IgD-negative memory B cell (primary cell): ENCODE measurements at regions not wholly inside any gene's neighbourhood (a gene's known extent, or its start where the extent isn't known, plus 50 kb on each side); places are given as distances from the start of the nearest gene placed in this dataset.
"Not testable (repeated sequence)": the region's sequence is repeated elsewhere in the genome, so short reads cannot be mapped to it uniquely, and the experiment has no call there.

Source experiments
- H3K27ac Mint-ChIP-seq, 3 donors: one replicate each; pipeline ENCODE4 v1.8.0; 2020 to 2022; ENCODE audit warnings: mild to moderate bottlenecking in 3 of 3, mixed read lengths in 3 of 3, moderate library complexity in 1 of 3
- H3K27me3 Mint-ChIP-seq: one replicate; pipeline ENCODE4 v1.8.0; 2021; ENCODE audit warnings: mixed read lengths
- H3K36me3 Mint-ChIP-seq: one replicate; pipeline ENCODE4 v1.8.0; 2020; ENCODE audit warnings: mild to moderate bottlenecking, mixed read lengths
- H3K4me1 Mint-ChIP-seq, 3 donors: one replicate each; pipeline ENCODE4 v1.8.0; 2020 to 2022; ENCODE audit warnings: mixed read lengths in 3 of 3, mild to moderate bottlenecking in 1 of 3
- H3K4me3 Mint-ChIP-seq, 4 donors: one replicate each; pipeline ENCODE4 v1.8.0; 2020 to 2022; ENCODE audit warnings: mild to moderate bottlenecking in 4 of 4, mixed read lengths in 4 of 4, moderate library complexity in 3 of 4
- H3K9me3 Mint-ChIP-seq, 3 donors: one replicate each; pipeline ENCODE4 v1.8.0; 2020 to 2021; ENCODE audit warnings: mixed read lengths in 3 of 3, mild to moderate bottlenecking in 1 of 3

GRCh38 chr9:78900500-78900899 is 603.6 kb downstream of the PSAT1 start:
- no peak overlapping the region for H3K4me3 Mint-ChIP-seq
- H3K9me3 Mint-ChIP-seq = peaks cover 0 to 3% (median 2%) of the 10 kb centered on the region in 3 donors
- H3K27ac Mint-ChIP-seq = no peak overlapping the region
- no peaks in the 10 kb centered on the region for H3K36me3 Mint-ChIP-seq
- no peaks in the 10 kb centered on the region for H3K4me1 Mint-ChIP-seq
- H3K27me3 Mint-ChIP-seq = no peaks in the 10 kb centered on the region

- no peaks in the 10 kb centered on the region for H3K27me3 Mint-ChIP-seq
- no peaks in the 10 kb centered on the region for H3K4me1 Mint-ChIP-seq
- H3K4me3 Mint-ChIP-seq = no peak overlapping the region
- no peak overlapping the region for H3K27ac Mint-ChIP-seq
- peaks cover 1% of the 10 kb centered on the region for H3K36me3 Mint-ChIP-seq
- H3K9me3 Mint-ChIP-seq = peaks cover 0 to 3% (median 2%) of the 10 kb centered on the region in 3 donors
Measured at GRCh38 chr9:78902051-78902450, 605.1 kb downstream of the PSAT1 start.

- H3K4me1 Mint-ChIP-seq = no peaks in the 10 kb centered on the region
- peaks cover under 1 to 4% (median 3%) of the 10 kb centered on the region in 3 donors for H3K9me3 Mint-ChIP-seq
- H3K27me3 Mint-ChIP-seq = peaks cover under 1% of the 10 kb centered on the region
- H3K27ac Mint-ChIP-seq = no peak overlapping the region
- peaks cover 1% of the 10 kb centered on the region for H3K36me3 Mint-ChIP-seq
- no peak overlapping the region for H3K4me3 Mint-ChIP-seq
Measured at GRCh38 chr9:78903581-78903980, 606.7 kb downstream of the PSAT1 start.

GRCh38 chr9:78904686-78905085 is 607.8 kb downstream of the PSAT1 start:
- Mint-ChIP-seq H3K36me3 (peaks cover 1% of the 10 kb centered on the region), H3K4me1 (no peaks in the 10 kb centered on the region), H3K27ac (no peak overlapping the region), H3K4me3 (no peak overlapping the region), H3K9me3 (peaks cover 3% of the 10 kb centered on the region in 3 donors), H3K27me3 (peaks cover 2% of the 10 kb centered on the region)

GRCh38 chr9:78905387-78905786 is 608.5 kb downstream of the PSAT1 start:
- Mint-ChIP-seq H3K9me3 (peaks cover 3% of the 10 kb centered on the region in 3 donors), H3K27ac (no peak overlapping the region), H3K4me3 (no peak overlapping the region), H3K36me3 (peaks cover 1% of the 10 kb centered on the region), H3K4me1 (no peaks in the 10 kb centered on the region), H3K27me3 (peaks cover 2% of the 10 kb centered on the region)

GRCh38 chr9:78905986-78906755 is 609.2 kb downstream of the PSAT1 start:
- Mint-ChIP-seq H3K36me3 (peaks cover 1% of the 10 kb centered on the region), H3K4me1 (no peaks in the 10 kb centered on the region), H3K4me3 (no peak overlapping the region), H3K9me3 (peaks cover 3 to 7% (median 3%) of the 10 kb centered on the region in 3 donors), H3K27me3 (peaks cover 2% of the 10 kb centered on the region), H3K27ac (no peak overlapping the region)

GRCh38 chr9:78909566-78909965 is 612.6 kb downstream of the PSAT1 start:
- H3K27me3 Mint-ChIP-seq = peaks cover 2% of the 10 kb centered on the region
- H3K4me3 Mint-ChIP-seq = no peak overlapping the region
- H3K27ac Mint-ChIP-seq = no peak overlapping the region
- H3K9me3 Mint-ChIP-seq = peaks cover 0 to 7% (median 3%) of the 10 kb centered on the region in 3 donors
- no peaks in the 10 kb centered on the region for H3K4me1 Mint-ChIP-seq
- H3K36me3 Mint-ChIP-seq = peaks cover 1% of the 10 kb centered on the region

GRCh38 chr9:78916884-78917283 is 620.0 kb downstream of the PSAT1 start:
- H3K4me1 Mint-ChIP-seq, H3K4me3 Mint-ChIP-seq, H3K27me3 Mint-ChIP-seq, H3K36me3 Mint-ChIP-seq, H3K27ac Mint-ChIP-seq: not testable (repeated sequence)
- peaks cover 6 to 14% (median 14%) of the 10 kb centered on the region in 3 donors for H3K9me3 Mint-ChIP-seq

GRCh38 chr9:78918976-78919375 is 622.1 kb downstream of the PSAT1 start:
- Mint-ChIP-seq H3K4me1 (no peaks in the 10 kb centered on the region), H3K27me3 (peaks cover 1% of the 10 kb centered on the region), H3K9me3 (peaks cover 6 to 14% (median 14%) of the 10 kb centered on the region in 3 donors), H3K27ac (no peak overlapping the region), H3K4me3 (no peak overlapping the region), H3K36me3 (peaks cover 2% of the 10 kb centered on the region)

- H3K4me1 Mint-ChIP-seq = no peaks in the 10 kb centered on the region
- H3K4me3 Mint-ChIP-seq = no peak overlapping the region
- H3K27me3 Mint-ChIP-seq = peaks cover 1% of the 10 kb centered on the region
- H3K27ac Mint-ChIP-seq = no peak overlapping the region
- H3K9me3 Mint-ChIP-seq = peaks cover 6 to 14% (median 14%) of the 10 kb centered on the region in 3 donors
- H3K36me3 Mint-ChIP-seq = peaks cover 2% of the 10 kb centered on the region
Measured at GRCh38 chr9:78919701-78920100, 622.8 kb downstream of the PSAT1 start.

- peaks cover 2% of the 10 kb centered on the region for H3K36me3 Mint-ChIP-seq
- peaks cover 6 to 12% (median 11%) of the 10 kb centered on the region in 3 donors for H3K9me3 Mint-ChIP-seq
- H3K27me3 Mint-ChIP-seq = peaks cover 1% of the 10 kb centered on the region
- H3K4me3 Mint-ChIP-seq = no peak overlapping the region
- H3K4me1 Mint-ChIP-seq = peaks cover 0 to 2% (median 0%) of the 10 kb centered on the region in 3 donors
- no peak overlapping the region for H3K27ac Mint-ChIP-seq
Measured at GRCh38 chr9:78921341-78921740, 624.4 kb downstream of the PSAT1 start.

GRCh38 chr9:78923966-78924659 is 627.2 kb downstream of the PSAT1 start:
- H3K27ac Mint-ChIP-seq = no peak overlapping the region
- H3K9me3 Mint-ChIP-seq = peaks cover 0 to 2% (median 0%) of the 10 kb centered on the region in 3 donors
- peaks cover 3% of the 10 kb centered on the region for H3K27me3 Mint-ChIP-seq
- H3K4me1 Mint-ChIP-seq = peaks cover 0 to 5% (median 0%) of the 10 kb centered on the region in 3 donors
- no peak overlapping the region for H3K4me3 Mint-ChIP-seq
- H3K36me3 Mint-ChIP-seq = no peaks in the 10 kb centered on the region

GRCh38 chr9:78927099-78927940 is 630.4 kb downstream of the PSAT1 start:
- Mint-ChIP-seq H3K9me3 (peaks cover 0 to 2% (median 0%) of the 10 kb centered on the region in 3 donors), H3K27me3 (peaks cover 2% of the 10 kb centered on the region), H3K4me1 (peaks cover 0 to 5% (median 0%) of the 10 kb centered on the region in 3 donors)

GRCh38 chr9:78928625-78929405 is 631.9 kb downstream of the PSAT1 start:
- Mint-ChIP-seq H3K27me3 (peaks cover 2% of the 10 kb centered on the region), H3K27ac (no peak overlapping the region), H3K4me3 (no peak overlapping the region), H3K9me3 (peaks cover 0 to 2% (median 0%) of the 10 kb centered on the region in 3 donors), H3K4me1 (peaks cover 0 to 5% (median 0%) of the 10 kb centered on the region in 3 donors), H3K36me3 (no peaks in the 10 kb centered on the region)

More at GRCh38 chr9:78927099-78927940, 630.4 kb downstream of the PSAT1 start:
- Mint-ChIP-seq H3K36me3 (no peaks in the 10 kb centered on the region), H3K4me3 (no peak overlapping the region), H3K27ac (no peak overlapping the region)
